WERI-Rb-1 (cell line): ENCODE measurements at regions not wholly inside any gene's neighbourhood (a gene's known extent, or its start where the extent isn't known, plus 50 kb on each side); places are given as distances from the start of the nearest gene placed in this dataset.
"Not testable (repeated sequence)": the region's sequence is repeated elsewhere in the genome, so short reads cannot be mapped to it uniquely, and the experiment has no call there.

Experiments
- DNase-seq: peaks from one replicate; pipeline ENCODE4 v3.0.0-alpha.2; 2020
- H3K27ac ChIP-seq: fragments of 250-450 bp; sonication (Bioruptor Pico); 2 replicates; pipeline ENCODE4 v1.5.1; 2020; ENCODE audit warnings: mild to moderate bottlenecking, moderate library complexity
- H3K27me3 ChIP-seq: fragments of 250-450 bp; sonication (Bioruptor Pico); 2 replicates; pipeline ENCODE4 v1.5.1; 2021; ENCODE audit warnings: mild to moderate bottlenecking, low read depth, moderate library complexity; ENCODE audit not compliant: insufficient read depth, severe bottlenecking
- H3K36me3 ChIP-seq: fragments of 250-450 bp; sonication (Bioruptor Pico); 2 replicates; pipeline ENCODE4 v1.5.1; 2020; ENCODE audit warnings: mild to moderate bottlenecking, moderate library complexity
- H3K4me3 ChIP-seq: 2 replicates; pipeline ENCODE4 v1.5.1; 2011; ENCODE audit warnings: low read depth, mild to moderate bottlenecking, control low read depth, low read length
- H3K9me3 ChIP-seq: fragments of 250-450 bp; sonication (Bioruptor Pico); 2 replicates; pipeline ENCODE4 v1.5.1; 2021; ENCODE audit warnings: mild to moderate bottlenecking, moderate library complexity; ENCODE audit not compliant: severe bottlenecking
- CTCF ChIP-seq: IDR thresholded peaks from 2 replicates; pipeline ENCODE4 v1.5.1; 2011; ENCODE audit warnings: low read depth, mild to moderate bottlenecking, control low read depth, inconsistent platforms, low read length

GRCh38 chr12:74656251-74656650 is 118.6 kb downstream of the ATXN7L3B start:
- no peaks in the 10 kb centered on the region for H3K36me3 ChIP-seq
- H3K9me3 ChIP-seq: no peaks in the 10 kb centered on the region
- TF ChIP-seq CTCF: no peak
- no peak for DNase-seq
- H3K27me3 ChIP-seq: no peaks in the 10 kb centered on the region
- H3K4me3 ChIP-seq: no peak overlapping the region
- H3K27ac ChIP-seq: no peak overlapping the region

DNA sequence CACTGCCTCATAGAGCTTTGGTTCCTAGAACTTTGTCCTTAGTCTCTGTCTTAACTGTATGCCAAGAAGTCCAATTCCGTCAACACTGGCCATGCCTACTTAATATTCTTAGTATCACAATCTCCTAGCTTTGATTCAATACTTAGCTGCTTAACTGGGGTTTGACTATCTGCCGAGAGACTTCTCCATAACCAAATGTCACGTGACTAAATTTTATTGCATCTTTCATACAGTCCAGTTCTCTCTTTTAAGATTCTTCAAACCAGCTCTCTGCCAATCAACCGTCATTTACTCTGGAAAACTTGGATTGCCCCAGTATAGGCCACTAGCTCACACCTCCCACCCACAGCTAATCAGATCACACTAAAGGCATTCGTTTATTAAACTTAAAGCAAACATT is 122.8 kb downstream of the ATXN7L3B start:
- no peaks in the 10 kb centered on the region for H3K27me3 ChIP-seq
- DNase-seq: no peak

GRCh38 chr12:74663958-74664357 is 126.3 kb downstream of the ATXN7L3B start:
- no peaks in the 10 kb centered on the region for H3K9me3 ChIP-seq
- no peak for DNase-seq
- H3K36me3 ChIP-seq: no peaks in the 10 kb centered on the region
- no peak for TF ChIP-seq CTCF
- H3K27ac ChIP-seq: no peak overlapping the region
- H3K4me3 ChIP-seq: no peak overlapping the region
- no peaks in the 10 kb centered on the region for H3K27me3 ChIP-seq

More for the DNA sequence above, 122.8 kb downstream of the ATXN7L3B start:
- Histone ChIP-seq H3K27ac (no peak overlapping the region), H3K4me3 (no peak overlapping the region), H3K9me3 (no peaks in the 10 kb centered on the region), H3K36me3 (no peaks in the 10 kb centered on the region)
- TF ChIP-seq CTCF: no peak

- Histone ChIP-seq H3K4me3 (no peak overlapping the region), H3K27ac (no peak overlapping the region), H3K27me3 (no peaks in the 10 kb centered on the region), H3K36me3 (no peaks in the 10 kb centered on the region), H3K9me3 (no peaks in the 10 kb centered on the region)
- DNase-seq: no peak
- no peak for TF ChIP-seq CTCF
Measured at GRCh38 chr12:74665690-74666089, 128.1 kb downstream of the ATXN7L3B start.

- Histone ChIP-seq H3K4me3 (no peak overlapping the region), H3K9me3 (no peaks in the 10 kb centered on the region), H3K27me3 (no peaks in the 10 kb centered on the region), H3K27ac (no peak overlapping the region), H3K36me3 (no peaks in the 10 kb centered on the region)
- no peak for DNase-seq
- no peak for TF ChIP-seq CTCF
Measured at GRCh38 chr12:74671421-74671820, 133.8 kb downstream of the ATXN7L3B start.

DNA sequence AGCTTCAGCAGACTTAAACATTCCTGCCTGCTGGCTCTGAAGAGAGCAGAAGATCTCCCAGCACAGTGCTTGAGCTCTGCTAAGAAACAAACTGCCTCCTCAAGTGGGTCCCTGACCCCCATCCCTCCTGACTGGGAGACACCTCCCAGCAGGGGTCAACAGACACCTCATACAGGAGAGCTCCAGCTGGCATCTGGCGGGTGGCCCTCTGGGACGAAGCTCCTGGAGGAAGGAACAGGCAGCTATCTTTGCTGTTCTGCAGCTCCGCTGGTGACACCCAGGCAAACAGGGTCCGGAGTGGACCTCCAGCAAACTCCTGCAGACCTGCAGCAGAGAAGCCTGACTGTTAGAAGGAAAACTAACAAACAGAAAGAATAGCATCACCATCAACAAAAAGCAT is 139.3 kb downstream of the ATXN7L3B start:
- not testable (repeated sequence) for H3K36me3 ChIP-seq, H3K9me3 ChIP-seq, DNase-seq, H3K27me3 ChIP-seq, H3K27ac ChIP-seq, H3K4me3 ChIP-seq

- Histone ChIP-seq H3K27me3 (no peaks in the 10 kb centered on the region), H3K36me3 (no peaks in the 10 kb centered on the region), H3K9me3 (no peaks in the 10 kb centered on the region), H3K27ac (no peak overlapping the region), H3K4me3 (no peak overlapping the region)
- no peak for TF ChIP-seq CTCF
- no peak for DNase-seq
Measured at GRCh38 chr12:74685385-74685784, 147.8 kb downstream of the ATXN7L3B start.
